ENCODE measurements at regions not wholly inside any gene's neighbourhood (a gene's known extent, or its start where the extent isn't known, plus 50 kb on each side); places are given as distances from the start of the nearest gene placed in this dataset.

DNA sequence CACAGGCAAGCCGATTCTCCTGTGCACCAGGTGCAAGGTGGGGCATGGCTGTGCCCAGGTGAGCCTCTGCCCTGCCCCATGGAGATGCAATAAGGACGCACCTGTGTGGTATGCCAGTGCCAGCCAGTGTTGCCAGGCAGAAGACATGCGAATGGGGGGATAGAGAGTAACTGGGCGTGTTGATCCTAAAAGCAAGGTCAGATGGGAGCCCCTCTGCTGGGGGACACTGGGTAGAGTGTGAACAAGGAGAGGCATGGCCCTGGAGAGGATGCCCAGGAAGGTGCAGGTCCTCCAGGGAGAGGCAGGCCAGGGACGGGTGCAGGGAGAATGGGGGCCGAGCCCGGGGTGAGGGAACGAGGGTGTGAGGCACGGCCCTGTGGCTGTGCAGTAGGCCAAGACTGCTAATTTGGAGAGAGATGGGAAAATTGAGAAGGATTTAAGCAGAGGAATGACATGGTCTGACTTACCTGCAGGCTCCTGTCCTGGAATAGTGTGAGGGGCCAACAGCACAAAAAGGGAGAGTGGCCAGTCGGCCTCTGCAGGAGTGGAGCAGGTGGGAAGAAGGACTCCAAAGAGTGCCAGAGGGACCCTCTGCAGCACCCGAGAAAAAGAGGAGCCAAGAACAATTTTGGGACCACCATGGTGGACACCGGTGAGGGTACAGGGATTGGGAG, 690.4 kb upstream of the HS6ST1 start:
- no peak for TF ChIP-seq EZH2phosphoT487 (IDR thresholded peaks at IDR 0.05; ENCODE audit: low read length)
- TF ChIP-seq, protein P1, sequence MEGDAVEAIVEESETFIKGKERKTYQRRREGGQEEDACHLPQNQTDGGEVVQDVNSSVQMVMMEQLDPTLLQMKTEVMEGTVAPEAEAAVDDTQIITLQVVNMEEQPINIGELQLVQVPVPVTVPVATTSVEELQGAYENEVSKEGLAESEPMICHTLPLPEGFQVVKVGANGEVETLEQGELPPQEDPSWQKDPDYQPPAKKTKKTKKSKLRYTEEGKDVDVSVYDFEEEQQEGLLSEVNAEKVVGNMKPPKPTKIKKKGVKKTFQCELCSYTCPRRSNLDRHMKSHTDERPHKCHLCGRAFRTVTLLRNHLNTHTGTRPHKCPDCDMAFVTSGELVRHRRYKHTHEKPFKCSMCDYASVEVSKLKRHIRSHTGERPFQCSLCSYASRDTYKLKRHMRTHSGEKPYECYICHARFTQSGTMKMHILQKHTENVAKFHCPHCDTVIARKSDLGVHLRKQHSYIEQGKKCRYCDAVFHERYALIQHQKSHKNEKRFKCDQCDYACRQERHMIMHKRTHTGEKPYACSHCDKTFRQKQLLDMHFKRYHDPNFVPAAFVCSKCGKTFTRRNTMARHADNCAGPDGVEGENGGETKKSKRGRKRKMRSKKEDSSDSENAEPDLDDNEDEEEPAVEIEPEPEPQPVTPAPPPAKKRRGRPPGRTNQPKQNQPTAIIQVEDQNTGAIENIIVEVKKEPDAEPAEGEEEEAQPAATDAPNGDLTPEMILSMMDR (IDR thresholded peaks at IDR 0.05; ENCODE audit: low read length), result no peak
